ENCODE measurements at regions not wholly inside any gene's neighbourhood (a gene's known extent, or its start where the extent isn't known, plus 50 kb on each side); places are given as distances from the start of the nearest gene placed in this dataset.

DNA sequence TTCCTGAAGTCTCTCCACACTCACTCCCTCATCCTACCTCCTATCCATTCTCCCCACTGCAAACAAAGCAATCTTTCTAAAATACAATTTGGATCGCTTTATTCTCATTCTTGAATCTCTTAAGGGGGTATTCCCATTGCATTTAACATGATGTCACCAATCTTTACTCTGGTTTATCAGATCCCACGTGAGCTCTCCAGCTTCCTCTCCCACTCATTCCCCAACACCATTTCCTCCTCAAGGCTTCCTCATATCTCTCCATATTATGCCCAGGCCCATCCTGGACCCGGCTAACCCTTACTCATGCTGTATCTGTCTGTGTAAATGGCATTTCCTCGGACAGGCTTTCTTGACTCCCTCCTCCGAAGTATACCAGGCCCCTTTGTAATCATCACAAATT lies 165.0 kb downstream of the CD47 start:
- Histone ChIP-seq H3K79me2 (ENCODE audit: control insufficient read depth in 1 of 2, insufficient read depth in 2 of 2, low read length in 2 of 2) (no peaks in the 10 kb centered on the region), H3K4me3 (ENCODE audit: extremely low read depth in 1 of 4, insufficient read depth in 2 of 4, low read depth in 3 of 4, low read length in 4 of 4) (no peak overlapping the region), H3K4me1 (replicated peaks in 1 of 4; ENCODE audit: control insufficient read depth in 3 of 4, insufficient read depth in 4 of 4, low read length in 3 of 4) (peaks cover 0 to 5% (median 2%) of the 10 kb centered on the region in 4 experiments; a peak in 3 of 7 replicates), H2BK120ac (replicated peaks; ENCODE audit: low read depth, low read length) (no peak overlapping the region), H4K20me1 (replicated peaks in 1 of 2; ENCODE audit: control insufficient read depth in 1 of 2, insufficient read depth in 2 of 2, low read length in 2 of 2) (no peaks in the 10 kb centered on the region), H3K4ac (replicated peaks; ENCODE audit: insufficient read length, low read depth, low read length) (no peak overlapping the region), H4K91ac (replicated peaks; ENCODE audit: insufficient read length, low read length) (no peak overlapping the region), H3K14ac (ENCODE audit: insufficient read length) (no peak overlapping the region), H3K27ac (ENCODE audit: low read depth, low read length) (no peak overlapping the region), H3K23ac (ENCODE audit: insufficient read length) (no peak overlapping the region), H3K18ac (ENCODE audit: extremely low read depth, low read length) (no peak overlapping the region), H3K9me3 (ENCODE audit: insufficient read depth in 2 of 2, low read depth in 1 of 2, low read length in 1 of 2) (no peaks in the 10 kb centered on the region), H2AFZ (ENCODE audit: low read length) (no peak overlapping the region), H2AK5ac (ENCODE audit: low read depth, low read length) (no peak overlapping the region), H3K23me2 (ENCODE audit: low read depth, low read length) (peaks cover 3% of the 10 kb centered on the region; the same call in 1 of the 2 replicates), H2BK5ac (ENCODE audit: low read depth, low read length) (no peak overlapping the region), H3K79me1 (ENCODE audit: low read depth, low read length) (no peaks in the 10 kb centered on the region), H2BK20ac (ENCODE audit: low read length) (no peak overlapping the region), H2BK15ac (ENCODE audit: low read length) (0 out of 2 replicates have a peak overlapping the region, but pooled peaks have one; percentile 21), H4K8ac (ENCODE audit: extremely low read depth, insufficient read depth, low read length) (no peak overlapping the region), H3K27me3 (replicated peaks in 1 of 4; ENCODE audit: control insufficient read depth in 3 of 4, extremely low read depth in 1 of 4, insufficient read depth in 3 of 4, low read length in 3 of 4) (peaks cover 2 to 9% (median 6%) of the 10 kb centered on the region in 4 experiments), H3K9ac (replicated peaks in 1 of 4; ENCODE audit: extremely low read depth in 1 of 4, low read depth in 3 of 4, low read length in 3 of 4) (no peak overlapping the region), H2BK12ac (ENCODE audit: low read depth, low read length) (no peak overlapping the region), H4K5ac (ENCODE audit: insufficient read length, low read depth, low read length) (no peak overlapping the region), H3K56ac (replicated peaks; ENCODE audit: insufficient read length, low read depth, low read length) (no peak overlapping the region), H3K4me2 (ENCODE audit: insufficient read depth in 1 of 2, low read depth in 2 of 2, low read length in 2 of 2) (no peak overlapping the region), H3K36me3 (ENCODE audit: control insufficient read depth in 2 of 4, insufficient read depth in 4 of 4, low read length in 3 of 4) (no peaks in the 10 kb centered on the region)
- POLR2A ChIA-PET (ENCODE audit: partially characterized antibody): no interaction called here
- DNase-seq (ENCODE audit: low read depth in 1 of 2, low spot score in 2 of 2): no peak
- no peak for FAIRE-seq
- WGBS, 2 experiments (ENCODE audit: extremely low coverage in 1 of 2, insufficient coverage in 1 of 2, insufficient read length in 1 of 2, insufficient replicate concordance in 2 of 2, low coverage in 1 of 2, low lambda C conversion rate in 2 of 2, missing lambda C conversion rate in 1 of 2): 88% methylated on average over 5 of the region's 5 CpGs; no CpG with 5 or more reads in 1 of the 2 experiments
- TF ChIP-seq SP2 (IDR thresholded peaks at IDR 0.05; ENCODE audit: low read length) (no peak), BCL11A (IDR thresholded peaks at IDR 0.05; ENCODE audit: low read depth in 2 of 2, low read length in 2 of 2) (no peak), HDAC2 (IDR thresholded peaks at IDR 0.05; ENCODE audit: borderline replicate concordance in 1 of 2, low read depth in 2 of 2, low read length in 2 of 2) (no peak)
- TF ChIP-seq, protein P1, sequence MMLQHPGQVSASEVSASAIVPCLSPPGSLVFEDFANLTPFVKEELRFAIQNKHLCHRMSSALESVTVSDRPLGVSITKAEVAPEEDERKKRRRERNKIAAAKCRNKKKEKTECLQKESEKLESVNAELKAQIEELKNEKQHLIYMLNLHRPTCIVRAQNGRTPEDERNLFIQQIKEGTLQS (IDR thresholded peaks at IDR 0.05; ENCODE audit: insufficient read depth, low read depth, low read length): no peak
- CTCF ChIA-PET (ENCODE audit: partially characterized antibody): interaction anchor here (0.9 to 3.5 kb wide), 6 partner anchors 9 to 80 kb away, joined by 3 to 20 read pairs (median 7); no protein-coding TSS in a partner anchor
